Activated CD8-positive, alpha-beta T cell treated with anti-CD3 and anti-CD28 coated beads for 36 hours (primary cell): ENCODE measurements at regions not wholly inside any gene's neighbourhood (a gene's known extent, or its start where the extent isn't known, plus 50 kb on each side); places are given as distances from the start of the nearest gene placed in this dataset.

Experiments used
- ATAC-seq: fragments of 200-7000 bp; cut with Tn5 transposase; one replicate; pipeline ENCODE4 v1.10.0; 2021; ENCODE audit warnings: mild to moderate bottlenecking, moderate library complexity
- CTCF ChIA-PET: fragments of 350-600 bp; sonication (Branson Sonifier 250); formaldehyde crosslinking; loops from one replicate; lab custom pipeline; 2021; ENCODE audit warnings: antibody characterized with exemption; lab: Charles Lee
- POLR2A ChIA-PET: fragments of 350-600 bp; sonication (Branson Sonifier 250); formaldehyde crosslinking; loops from one replicate; lab custom pipeline; 2021; ENCODE audit warnings: antibody characterized with exemption; lab: Charles Lee
- DNase-seq: peaks from one replicate; pipeline ENCODE4 v3.0.0-alpha.2; 2020
- H3K27ac Mint-ChIP-seq: one replicate; pipeline ENCODE4 v1.8.0; 2021; ENCODE audit warnings: mild to moderate bottlenecking, mixed read lengths
- H3K27me3 Mint-ChIP-seq: one replicate; pipeline ENCODE4 v1.8.0; 2021; ENCODE audit warnings: mixed read lengths
- H3K36me3 Mint-ChIP-seq: one replicate; pipeline ENCODE4 v1.8.0; 2021; ENCODE audit warnings: low read depth, mixed read lengths
- H3K4me1 Mint-ChIP-seq: one replicate; pipeline ENCODE4 v1.8.0; 2021; ENCODE audit warnings: low read depth, mixed read lengths
- H3K4me3 Mint-ChIP-seq: one replicate; pipeline ENCODE4 v1.8.0; 2021; ENCODE audit warnings: mild to moderate bottlenecking, moderate library complexity, mixed read lengths
- H3K9me3 Mint-ChIP-seq: one replicate; pipeline ENCODE4 v1.8.0; 2021; ENCODE audit warnings: mixed read lengths
- CTCF ChIP-seq: fragments of 200-600 bp; IDR thresholded peaks from one replicate; pipeline ENCODE4 v1.8.0; 2022; ENCODE audit warnings: antibody characterized with exemption, mild to moderate bottlenecking
- intact Hi-C: fragments of 100-400 bp; cut with micrococcal nuclease; formaldehyde crosslinking; loops from one replicate; pipeline ENCODE4 v1.10.0; 2022

- Mint-ChIP-seq H3K4me3 (no peak overlapping the region), H3K9me3 (peaks cover 6% of the 10 kb centered on the region), H3K27me3 (no peaks in the 10 kb centered on the region), H3K36me3 (no peaks in the 10 kb centered on the region), H3K27ac (no peak overlapping the region), H3K4me1 (no peaks in the 10 kb centered on the region)
- POLR2A ChIA-PET: no interaction called here
- intact Hi-C loops: no loop called here
- no peak for ATAC-seq
- DNase-seq: no peak
- CTCF ChIA-PET: no interaction called here
- TF ChIP-seq CTCF: no peak
These were observed 177.0 kb upstream of the ERCC4 start for GRCh38 chr16:13742928-13743327.

GRCh38 chr16:13743571-13743970, 176.4 kb upstream of the ERCC4 start:
- no peaks in the 10 kb centered on the region for H3K4me1 Mint-ChIP-seq
- H3K9me3 Mint-ChIP-seq: peaks cover 6% of the 10 kb centered on the region
- no peaks in the 10 kb centered on the region for H3K36me3 Mint-ChIP-seq
- no peak overlapping the region for H3K27ac Mint-ChIP-seq
- intact Hi-C loops: no loop called here
- no peak for TF ChIP-seq CTCF
- CTCF ChIA-PET: no interaction called here
- DNase-seq (no peak), ATAC-seq (no peak)
- H3K27me3 Mint-ChIP-seq: no peaks in the 10 kb centered on the region
- H3K4me3 Mint-ChIP-seq: no peak overlapping the region
- POLR2A ChIA-PET: no interaction called here

GRCh38 chr16:13756411-13757140, 163.4 kb upstream of the ERCC4 start:
- H3K27ac Mint-ChIP-seq: no peak overlapping the region
- no peak overlapping the region for H3K4me3 Mint-ChIP-seq
- H3K4me1 Mint-ChIP-seq: no peaks in the 10 kb centered on the region
- ChIA-PET POLR2A (no interaction called here), CTCF (no interaction called here)
- ATAC-seq (no peak), DNase-seq (no peak)
- intact Hi-C loops: no loop called here
- peaks cover 3% of the 10 kb centered on the region for H3K27me3 Mint-ChIP-seq
- TF ChIP-seq CTCF: no peak
- no peaks in the 10 kb centered on the region for H3K36me3 Mint-ChIP-seq
- H3K9me3 Mint-ChIP-seq: no peaks in the 10 kb centered on the region

- DNase-seq (no peak), ATAC-seq (no peak)
- H3K4me3 Mint-ChIP-seq: no peak overlapping the region
- H3K4me1 Mint-ChIP-seq: no peaks in the 10 kb centered on the region
- H3K9me3 Mint-ChIP-seq: no peaks in the 10 kb centered on the region
- ChIA-PET CTCF (no interaction called here), POLR2A (no interaction called here)
- TF ChIP-seq CTCF: no peak
- H3K27ac Mint-ChIP-seq: no peak overlapping the region
- H3K27me3 Mint-ChIP-seq: peaks cover 2% of the 10 kb centered on the region
- intact Hi-C loops: no loop called here
- H3K36me3 Mint-ChIP-seq: no peaks in the 10 kb centered on the region
These were observed 153.6 kb upstream of the ERCC4 start for GRCh38 chr16:13766334-13766733.

GRCh38 chr16:13767215-13767614, 152.7 kb upstream of the ERCC4 start:
- ChIA-PET POLR2A (no interaction called here), CTCF (interaction anchor here (1.4 kb wide), 1 partner anchor 12 kb away, joined by 4 read pairs; no protein-coding TSS in a partner anchor)
- Mint-ChIP-seq H3K4me3 (no peak overlapping the region), H3K4me1 (no peaks in the 10 kb centered on the region), H3K27ac (no peak overlapping the region), H3K27me3 (peaks cover 2% of the 10 kb centered on the region), H3K36me3 (no peaks in the 10 kb centered on the region), H3K9me3 (no peaks in the 10 kb centered on the region)
- DNase-seq: no peak
- TF ChIP-seq CTCF: no peak
- intact Hi-C loops: no loop called here
- no peak for ATAC-seq
